Upper lobe of left lung (tissue), 4 donors: ENCODE measurements at regions not wholly inside any gene's neighbourhood (a gene's known extent, or its start where the extent isn't known, plus 50 kb on each side); places are given as distances from the start of the nearest gene placed in this dataset.

ENCODE experiments used
- EP300 ChIP-seq, 4 donors: sonication (generic); formaldehyde crosslinking; IDR thresholded peaks; one replicate each; pipeline ENCODE4 v1.5.1; 2017; ENCODE audit warnings: antibody characterized with exemption in 4 of 4, control low read depth in 2 of 4
- POLR2AphosphoS5 ChIP-seq, 2 donors: sonication (generic); formaldehyde crosslinking; IDR thresholded peaks; one replicate each; pipeline ENCODE4 v1.5.1; 2017; ENCODE audit warnings: antibody characterized with exemption in 2 of 2
- TF ChIP-seq, protein P1 (sequence below), 6 experiments: fragments of 450-650 bp in 4 of 6; fragments of 200-600 bp in 2 of 6; sonication (generic) in 2 of 6; IDR thresholded peaks; one replicate each; pipeline ENCODE4 v1.5.1; 2016 to 2019; ENCODE audit warnings: antibody characterized with exemption in 6 of 6

DNA sequence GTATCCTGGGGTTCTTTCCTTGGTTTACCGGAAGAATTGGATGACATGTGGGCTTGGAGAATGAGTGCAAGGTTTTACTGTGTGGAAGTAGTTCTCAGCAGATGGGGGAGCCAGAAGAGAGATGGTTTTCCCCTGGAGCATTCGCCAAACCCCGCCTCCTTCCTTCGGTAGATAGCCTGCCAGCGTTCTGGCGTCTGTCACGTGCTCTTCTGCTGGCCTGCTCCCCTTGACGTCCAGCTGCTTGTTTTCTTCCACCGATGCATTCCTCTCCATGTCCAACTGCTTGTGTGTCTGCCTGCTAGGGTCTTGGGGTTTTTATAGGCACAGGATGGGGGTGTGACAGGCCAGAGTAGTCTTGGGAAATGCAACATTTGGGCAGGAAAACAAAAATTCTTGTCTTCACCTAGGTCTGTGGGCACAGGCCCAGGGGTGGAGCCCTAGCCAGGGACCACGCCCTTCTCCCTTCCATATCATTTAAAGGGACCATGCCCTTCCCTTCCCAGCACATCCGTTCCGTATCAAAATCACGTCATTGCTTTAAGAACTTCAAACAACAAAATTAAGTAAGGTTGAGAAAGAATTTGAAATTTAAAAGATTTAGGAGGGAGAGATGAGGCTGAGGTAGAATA, 538.7 kb upstream of the SMIM31 start:
- TF ChIP-seq, protein P1, sequence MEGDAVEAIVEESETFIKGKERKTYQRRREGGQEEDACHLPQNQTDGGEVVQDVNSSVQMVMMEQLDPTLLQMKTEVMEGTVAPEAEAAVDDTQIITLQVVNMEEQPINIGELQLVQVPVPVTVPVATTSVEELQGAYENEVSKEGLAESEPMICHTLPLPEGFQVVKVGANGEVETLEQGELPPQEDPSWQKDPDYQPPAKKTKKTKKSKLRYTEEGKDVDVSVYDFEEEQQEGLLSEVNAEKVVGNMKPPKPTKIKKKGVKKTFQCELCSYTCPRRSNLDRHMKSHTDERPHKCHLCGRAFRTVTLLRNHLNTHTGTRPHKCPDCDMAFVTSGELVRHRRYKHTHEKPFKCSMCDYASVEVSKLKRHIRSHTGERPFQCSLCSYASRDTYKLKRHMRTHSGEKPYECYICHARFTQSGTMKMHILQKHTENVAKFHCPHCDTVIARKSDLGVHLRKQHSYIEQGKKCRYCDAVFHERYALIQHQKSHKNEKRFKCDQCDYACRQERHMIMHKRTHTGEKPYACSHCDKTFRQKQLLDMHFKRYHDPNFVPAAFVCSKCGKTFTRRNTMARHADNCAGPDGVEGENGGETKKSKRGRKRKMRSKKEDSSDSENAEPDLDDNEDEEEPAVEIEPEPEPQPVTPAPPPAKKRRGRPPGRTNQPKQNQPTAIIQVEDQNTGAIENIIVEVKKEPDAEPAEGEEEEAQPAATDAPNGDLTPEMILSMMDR (IDR thresholded peaks at IDR 0.05): no peak
- TF ChIP-seq EP300 (IDR thresholded peaks at IDR 0.05) (no peak), POLR2AphosphoS5 (IDR thresholded peaks at IDR 0.05) (no peak)
